Parathyroid adenoma (tissue), 2 donors: ENCODE measurements at regions not wholly inside any gene's neighbourhood (a gene's known extent, or its start where the extent isn't known, plus 50 kb on each side); places are given as distances from the start of the nearest gene placed in this dataset.

ENCODE experiments used
- H2AFZ ChIP-seq: fragments of 300-600 bp; sonication (generic); one replicate; pipeline ENCODE4 v1.7.0; 2017; ENCODE audit warnings: antibody characterized with exemption, mild to moderate bottlenecking
- H3K27ac ChIP-seq: fragments of 300-600 bp; sonication (generic); one replicate; pipeline ENCODE4 v1.7.0; 2017
- H3K27me3 ChIP-seq: fragments of 300-600 bp; sonication (generic); one replicate; pipeline ENCODE4 v1.7.0; 2017; ENCODE audit warnings: low read length; ENCODE audit not compliant: control insufficient read depth, insufficient read depth
- H3K36me3 ChIP-seq: fragments of 300-600 bp; sonication (generic); one replicate; pipeline ENCODE4 v1.7.0; 2017; ENCODE audit warnings: low read length; ENCODE audit not compliant: control insufficient read depth, insufficient read depth
- H3K4me1 ChIP-seq: fragments of 300-600 bp; sonication (generic); one replicate; pipeline ENCODE4 v1.7.0; 2017; ENCODE audit warnings: control low read depth
- H3K4me2 ChIP-seq: fragments of 300-600 bp; sonication (generic); one replicate; pipeline ENCODE4 v1.7.0; 2017; ENCODE audit warnings: low read length
- H3K4me3 ChIP-seq: fragments of 300-600 bp; sonication (generic); one replicate; pipeline ENCODE4 v1.7.0; 2017; ENCODE audit warnings: low read depth, low read length
- H3K79me2 ChIP-seq: fragments of 300-600 bp; sonication (generic); one replicate; pipeline ENCODE4 v1.7.0; 2017; ENCODE audit warnings: control low read depth
- H3K9ac ChIP-seq: fragments of 300-600 bp; sonication (generic); one replicate; pipeline ENCODE4 v1.7.0; 2017; ENCODE audit warnings: mild to moderate bottlenecking
- H3K9me3 ChIP-seq: fragments of 300-600 bp; sonication (generic); one replicate; pipeline ENCODE4 v1.7.0; 2017; ENCODE audit warnings: low read length; ENCODE audit not compliant: control insufficient read depth
- TF ChIP-seq, protein P1 (sequence below): fragments of 300-600 bp; sonication (generic); IDR thresholded peaks from one replicate; pipeline ENCODE4 v1.7.0; 2017; ENCODE audit warnings: antibody characterized with exemption, mild to moderate bottlenecking
- donor health status: primary hyperparathyroidism.

DNA sequence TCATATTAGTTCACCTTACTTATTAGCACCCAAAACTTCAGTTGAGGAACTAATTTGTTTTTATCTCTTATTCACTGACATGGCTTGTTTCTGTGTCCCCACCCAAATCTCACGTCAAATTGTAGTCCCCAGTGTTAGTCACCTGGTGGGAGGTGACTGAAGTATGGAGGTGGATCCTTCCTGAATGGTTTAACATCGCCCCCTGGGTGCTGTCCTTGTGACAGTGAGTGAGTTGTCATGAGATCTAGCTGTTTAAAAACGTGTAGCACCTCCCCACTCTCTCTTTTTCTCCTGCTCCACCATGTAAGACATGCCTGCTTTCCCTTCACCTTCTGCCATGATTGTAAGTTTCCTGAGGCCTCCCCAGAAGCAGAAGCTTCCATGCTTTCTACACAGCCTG lies 75.0 kb upstream of the HECTD2 start:
- Histone ChIP-seq H3K36me3 (no peaks in the 10 kb centered on the region), H3K9me3 (no peaks in the 10 kb centered on the region), H3K4me1 (no peaks in the 10 kb centered on the region), H3K4me2 (no peak overlapping the region), H3K4me3 (no peak overlapping the region), H3K27ac (no peak overlapping the region), H2AFZ (no peak overlapping the region), H3K27me3 (no peaks in the 10 kb centered on the region), H3K79me2 (no peaks in the 10 kb centered on the region), H3K9ac (no peak overlapping the region)
- TF ChIP-seq, protein P1, sequence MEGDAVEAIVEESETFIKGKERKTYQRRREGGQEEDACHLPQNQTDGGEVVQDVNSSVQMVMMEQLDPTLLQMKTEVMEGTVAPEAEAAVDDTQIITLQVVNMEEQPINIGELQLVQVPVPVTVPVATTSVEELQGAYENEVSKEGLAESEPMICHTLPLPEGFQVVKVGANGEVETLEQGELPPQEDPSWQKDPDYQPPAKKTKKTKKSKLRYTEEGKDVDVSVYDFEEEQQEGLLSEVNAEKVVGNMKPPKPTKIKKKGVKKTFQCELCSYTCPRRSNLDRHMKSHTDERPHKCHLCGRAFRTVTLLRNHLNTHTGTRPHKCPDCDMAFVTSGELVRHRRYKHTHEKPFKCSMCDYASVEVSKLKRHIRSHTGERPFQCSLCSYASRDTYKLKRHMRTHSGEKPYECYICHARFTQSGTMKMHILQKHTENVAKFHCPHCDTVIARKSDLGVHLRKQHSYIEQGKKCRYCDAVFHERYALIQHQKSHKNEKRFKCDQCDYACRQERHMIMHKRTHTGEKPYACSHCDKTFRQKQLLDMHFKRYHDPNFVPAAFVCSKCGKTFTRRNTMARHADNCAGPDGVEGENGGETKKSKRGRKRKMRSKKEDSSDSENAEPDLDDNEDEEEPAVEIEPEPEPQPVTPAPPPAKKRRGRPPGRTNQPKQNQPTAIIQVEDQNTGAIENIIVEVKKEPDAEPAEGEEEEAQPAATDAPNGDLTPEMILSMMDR: no peak

DNA sequence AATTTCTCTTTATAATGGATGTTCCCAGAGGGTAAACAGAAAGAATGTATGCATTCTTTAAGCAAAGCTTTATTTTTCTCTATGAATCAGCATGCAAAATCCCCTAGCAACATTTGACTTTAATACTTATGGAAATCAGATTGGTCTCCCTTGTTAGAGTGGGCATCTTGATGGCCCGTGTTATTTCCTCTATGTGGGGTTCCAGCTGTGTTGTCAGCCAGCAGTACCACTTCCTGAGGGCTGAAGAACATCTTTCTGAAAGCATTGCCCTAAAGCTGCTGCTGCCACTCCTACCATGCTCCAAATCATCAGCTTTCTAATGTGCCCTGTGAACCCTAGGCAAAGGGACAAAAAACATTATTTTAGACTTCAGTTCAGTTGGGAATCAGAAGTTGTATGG lies 70.4 kb upstream of the HECTD2 start:
- Histone ChIP-seq H3K79me2 (no peaks in the 10 kb centered on the region), H3K27me3 (no peaks in the 10 kb centered on the region), H3K4me2 (no peak overlapping the region), H2AFZ (no peak overlapping the region), H3K9me3 (no peaks in the 10 kb centered on the region), H3K36me3 (no peaks in the 10 kb centered on the region), H3K27ac (no peak overlapping the region), H3K4me3 (no peak overlapping the region), H3K9ac (no peak overlapping the region), H3K4me1 (no peaks in the 10 kb centered on the region)
- TF ChIP-seq, protein P1: no peak

DNA sequence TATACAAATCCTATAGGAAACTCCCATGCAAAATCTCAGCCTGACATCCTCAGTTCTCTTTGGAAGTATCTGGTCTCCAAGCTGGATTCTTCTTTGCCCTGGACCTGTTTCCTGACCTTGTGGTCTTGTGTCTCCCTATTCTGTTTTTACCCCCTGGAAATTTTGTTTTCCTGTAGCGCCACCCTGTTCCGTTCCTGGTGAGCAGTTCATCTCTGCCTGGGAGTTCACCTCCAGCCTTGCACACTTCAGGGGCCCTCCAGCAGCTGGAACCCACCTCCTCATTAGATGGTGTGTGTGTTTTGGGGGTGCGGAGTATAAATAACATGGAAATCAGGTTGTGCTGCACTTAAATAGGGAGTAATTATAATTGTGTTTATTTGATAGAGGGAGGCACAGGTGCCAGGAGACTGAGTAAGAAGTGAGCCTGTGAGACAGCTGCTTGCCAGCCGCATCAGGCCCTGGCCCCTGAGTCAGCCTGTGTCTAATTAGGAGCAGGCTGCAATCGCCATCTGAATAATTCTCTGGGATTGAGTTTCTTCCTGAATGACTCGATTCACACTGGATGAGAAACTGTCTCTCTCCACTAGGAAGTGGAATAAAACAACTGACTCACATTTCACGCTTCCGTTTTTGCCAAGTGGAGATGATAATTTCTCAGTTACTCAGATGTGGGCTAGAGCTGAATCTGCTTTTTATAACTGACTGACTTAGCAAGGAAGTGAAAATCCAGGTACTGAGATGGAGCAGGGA lies 69.4 kb upstream of the HECTD2 start:
- TF ChIP-seq, protein P1: no peak

DNA sequence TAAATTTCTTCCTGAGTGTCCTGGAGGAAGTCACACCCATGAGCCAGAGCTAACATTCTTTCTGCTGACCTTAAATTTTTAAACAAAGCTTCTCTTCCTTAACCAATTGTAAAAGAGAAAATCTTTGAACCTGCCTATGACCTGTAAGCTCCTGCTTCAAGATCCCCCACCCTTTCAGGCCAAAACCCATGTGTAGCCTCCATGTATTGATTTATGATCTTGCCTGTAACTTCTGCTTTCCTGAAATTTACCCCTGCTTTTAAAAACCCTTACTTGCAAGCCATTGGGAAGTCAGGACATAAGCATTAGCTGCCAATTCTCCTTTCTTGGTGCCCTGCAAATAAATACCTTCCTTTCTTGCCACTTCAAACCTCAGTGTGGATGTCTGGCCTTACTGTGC lies 68.5 kb upstream of the HECTD2 start:
- H3K36me3 ChIP-seq: no peaks in the 10 kb centered on the region
- no peak overlapping the region for H3K9ac ChIP-seq
- no peak overlapping the region for H2AFZ ChIP-seq
- no peaks in the 10 kb centered on the region for H3K9me3 ChIP-seq
- no peaks in the 10 kb centered on the region for H3K79me2 ChIP-seq
- TF ChIP-seq, protein P1: no peak
- no peak overlapping the region for H3K27ac ChIP-seq
- no peaks in the 10 kb centered on the region for H3K27me3 ChIP-seq
- no peaks in the 10 kb centered on the region for H3K4me1 ChIP-seq
- H3K4me2 ChIP-seq: no peak overlapping the region
- no peak overlapping the region for H3K4me3 ChIP-seq

More for the DNA sequence above, 69.4 kb upstream of the HECTD2 start:
- Histone ChIP-seq H3K79me2 (no peaks in the 10 kb centered on the region), H3K4me1 (no peaks in the 10 kb centered on the region), H2AFZ (peak overlapping the region; percentile 31), H3K4me2 (no peak overlapping the region), H3K4me3 (no peak overlapping the region), H3K27ac (no peak overlapping the region), H3K9me3 (no peaks in the 10 kb centered on the region), H3K36me3 (no peaks in the 10 kb centered on the region), H3K9ac (no peak overlapping the region), H3K27me3 (no peaks in the 10 kb centered on the region)

DNA sequence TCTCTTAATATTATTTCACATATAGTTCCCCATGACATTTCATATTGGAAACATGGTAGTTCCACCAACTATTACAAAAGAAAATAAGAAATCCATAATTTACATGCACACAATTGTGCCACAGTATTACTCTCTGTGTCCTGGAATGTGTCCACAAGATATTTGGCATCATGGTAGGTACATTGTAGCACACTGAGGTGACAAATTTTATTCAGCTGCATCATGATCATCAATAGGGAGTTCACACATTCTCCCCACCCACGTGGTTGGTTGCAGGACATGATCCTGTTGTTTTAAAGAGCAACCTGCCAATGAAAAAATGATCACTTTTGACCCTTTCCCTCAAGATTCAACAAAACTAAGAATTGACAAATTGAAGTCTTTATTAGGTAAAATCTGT lies 67.1 kb upstream of the HECTD2 start:
- TF ChIP-seq, protein P1: no peak
- Histone ChIP-seq H3K4me1 (no peaks in the 10 kb centered on the region), H3K9ac (no peak overlapping the region), H3K27ac (no peak overlapping the region), H3K4me3 (no peak overlapping the region), H3K4me2 (no peak overlapping the region), H2AFZ (no peak overlapping the region), H3K9me3 (no peaks in the 10 kb centered on the region), H3K79me2 (no peaks in the 10 kb centered on the region), H3K27me3 (no peaks in the 10 kb centered on the region), H3K36me3 (no peaks in the 10 kb centered on the region)
